WTC11 (cell line): ENCODE measurements at regions not wholly inside any gene's neighbourhood (a gene's known extent, or its start where the extent isn't known, plus 50 kb on each side); places are given as distances from the start of the nearest gene placed in this dataset.

Experiments used
- IRF2 ChIP-seq: sonication (generic); formaldehyde crosslinking; IDR thresholded peaks from 2 replicates; pipeline ENCODE4 v1.8.0; 2022; ENCODE audit warnings: low read depth, missing genetic modification reagents, borderline replicate concordance
- KAT7 ChIP-seq: sonication (generic); formaldehyde crosslinking; IDR thresholded peaks from 2 replicates; pipeline ENCODE4 v1.8.1; 2023; ENCODE audit warnings: missing genetic modification reagents, mild to moderate bottlenecking, borderline replicate concordance
- NFATC4 ChIP-seq: fragments of 250-450 bp; sonication (Bioruptor Pico); IDR thresholded peaks from 2 replicates; pipeline ENCODE4 v1.9.0; 2021; ENCODE audit warnings: mild to moderate bottlenecking
- NFE2L1 ChIP-seq: sonication (generic); formaldehyde crosslinking; IDR thresholded peaks from 2 replicates; pipeline ENCODE4 v1.8.1; 2023; ENCODE audit warnings: missing genetic modification reagents
- RELA ChIP-seq: sonication (generic); formaldehyde crosslinking; IDR thresholded peaks from 2 replicates; pipeline ENCODE4 v1.8.1; 2022; ENCODE audit warnings: missing genetic modification reagents, mild to moderate bottlenecking, borderline replicate concordance
- TCF7 ChIP-seq: sonication (generic); formaldehyde crosslinking; IDR thresholded peaks from 2 replicates; pipeline ENCODE4 v1.8.0; 2022; ENCODE audit warnings: mild to moderate bottlenecking, low read depth, missing genetic modification reagents, moderate library complexity
- ZBTB21 ChIP-seq: sonication (generic); formaldehyde crosslinking; IDR thresholded peaks from 2 replicates; pipeline ENCODE4 v1.8.1; 2023; ENCODE audit warnings: mild to moderate bottlenecking, missing genetic modification reagents, borderline replicate concordance
- TF ChIP-seq, protein P1 (sequence below): fragments of 200-600 bp; IDR thresholded peaks from 2 replicates; pipeline ENCODE4 v1.8.0; 2022; ENCODE audit warnings: antibody characterized with exemption
- TF ChIP-seq, protein P2 (sequence below): sonication (generic); formaldehyde crosslinking; IDR thresholded peaks from 2 replicates; pipeline ENCODE4 v1.8.1; 2023; ENCODE audit warnings: mild to moderate bottlenecking, missing genetic modification reagents, moderate library complexity
- TF ChIP-seq, protein P3 (sequence below): sonication (generic); formaldehyde crosslinking; IDR thresholded peaks from 2 replicates; pipeline ENCODE4 v1.8.1; 2022; ENCODE audit warnings: low read depth, missing genetic modification reagents, borderline replicate concordance
- TF ChIP-seq, protein P4 (sequence below): sonication (generic); formaldehyde crosslinking; IDR thresholded peaks from 2 replicates; pipeline ENCODE4 v1.8.0; 2022; ENCODE audit warnings: mild to moderate bottlenecking, missing genetic modification reagents

DNA sequence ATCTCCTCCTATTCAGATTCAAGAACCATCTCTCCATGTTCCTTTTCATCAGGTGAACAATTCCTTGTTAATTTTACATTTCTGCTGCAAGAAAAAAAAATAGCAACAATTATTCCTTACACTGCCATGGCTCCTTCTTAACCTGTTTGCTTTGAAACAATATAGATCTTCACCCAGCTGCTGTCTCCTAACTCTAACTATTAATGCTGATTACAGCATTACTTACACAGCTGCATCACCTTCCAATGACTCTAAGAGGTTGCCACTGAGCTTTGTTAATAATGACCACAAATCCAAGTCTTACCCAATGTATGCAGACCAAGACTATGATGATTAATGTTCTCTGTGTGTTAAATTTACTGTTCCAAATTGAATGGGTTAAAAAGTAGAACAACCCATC is 541.4 kb downstream of the TOX3 start:
- TF ChIP-seq, protein P1, sequence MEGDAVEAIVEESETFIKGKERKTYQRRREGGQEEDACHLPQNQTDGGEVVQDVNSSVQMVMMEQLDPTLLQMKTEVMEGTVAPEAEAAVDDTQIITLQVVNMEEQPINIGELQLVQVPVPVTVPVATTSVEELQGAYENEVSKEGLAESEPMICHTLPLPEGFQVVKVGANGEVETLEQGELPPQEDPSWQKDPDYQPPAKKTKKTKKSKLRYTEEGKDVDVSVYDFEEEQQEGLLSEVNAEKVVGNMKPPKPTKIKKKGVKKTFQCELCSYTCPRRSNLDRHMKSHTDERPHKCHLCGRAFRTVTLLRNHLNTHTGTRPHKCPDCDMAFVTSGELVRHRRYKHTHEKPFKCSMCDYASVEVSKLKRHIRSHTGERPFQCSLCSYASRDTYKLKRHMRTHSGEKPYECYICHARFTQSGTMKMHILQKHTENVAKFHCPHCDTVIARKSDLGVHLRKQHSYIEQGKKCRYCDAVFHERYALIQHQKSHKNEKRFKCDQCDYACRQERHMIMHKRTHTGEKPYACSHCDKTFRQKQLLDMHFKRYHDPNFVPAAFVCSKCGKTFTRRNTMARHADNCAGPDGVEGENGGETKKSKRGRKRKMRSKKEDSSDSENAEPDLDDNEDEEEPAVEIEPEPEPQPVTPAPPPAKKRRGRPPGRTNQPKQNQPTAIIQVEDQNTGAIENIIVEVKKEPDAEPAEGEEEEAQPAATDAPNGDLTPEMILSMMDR: no peak
- TF ChIP-seq ZBTB21 (CRISPR knock-in tag) (no peak), RELA (CRISPR knock-in tag) (no peak), NFATC4 (CRISPR knock-in tag) (no peak), IRF2 (CRISPR knock-in tag) (no peak), NFE2L1 (no peak), TCF7 (CRISPR knock-in tag) (no peak), KAT7 (no peak)
- TF ChIP-seq, protein P2, sequence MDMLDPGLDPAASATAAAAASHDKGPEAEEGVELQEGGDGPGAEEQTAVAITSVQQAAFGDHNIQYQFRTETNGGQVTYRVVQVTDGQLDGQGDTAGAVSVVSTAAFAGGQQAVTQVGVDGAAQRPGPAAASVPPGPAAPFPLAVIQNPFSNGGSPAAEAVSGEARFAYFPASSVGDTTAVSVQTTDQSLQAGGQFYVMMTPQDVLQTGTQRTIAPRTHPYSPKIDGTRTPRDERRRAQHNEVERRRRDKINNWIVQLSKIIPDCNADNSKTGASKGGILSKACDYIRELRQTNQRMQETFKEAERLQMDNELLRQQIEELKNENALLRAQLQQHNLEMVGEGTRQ (CRISPR knock-in tag): no peak
- TF ChIP-seq, protein P3, sequence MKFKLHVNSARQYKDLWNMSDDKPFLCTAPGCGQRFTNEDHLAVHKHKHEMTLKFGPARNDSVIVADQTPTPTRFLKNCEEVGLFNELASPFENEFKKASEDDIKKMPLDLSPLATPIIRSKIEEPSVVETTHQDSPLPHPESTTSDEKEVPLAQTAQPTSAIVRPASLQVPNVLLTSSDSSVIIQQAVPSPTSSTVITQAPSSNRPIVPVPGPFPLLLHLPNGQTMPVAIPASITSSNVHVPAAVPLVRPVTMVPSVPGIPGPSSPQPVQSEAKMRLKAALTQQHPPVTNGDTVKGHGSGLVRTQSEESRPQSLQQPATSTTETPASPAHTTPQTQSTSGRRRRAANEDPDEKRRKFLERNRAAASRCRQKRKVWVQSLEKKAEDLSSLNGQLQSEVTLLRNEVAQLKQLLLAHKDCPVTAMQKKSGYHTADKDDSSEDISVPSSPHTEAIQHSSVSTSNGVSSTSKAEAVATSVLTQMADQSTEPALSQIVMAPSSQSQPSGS (CRISPR knock-in tag): no peak
- TF ChIP-seq, protein P4, sequence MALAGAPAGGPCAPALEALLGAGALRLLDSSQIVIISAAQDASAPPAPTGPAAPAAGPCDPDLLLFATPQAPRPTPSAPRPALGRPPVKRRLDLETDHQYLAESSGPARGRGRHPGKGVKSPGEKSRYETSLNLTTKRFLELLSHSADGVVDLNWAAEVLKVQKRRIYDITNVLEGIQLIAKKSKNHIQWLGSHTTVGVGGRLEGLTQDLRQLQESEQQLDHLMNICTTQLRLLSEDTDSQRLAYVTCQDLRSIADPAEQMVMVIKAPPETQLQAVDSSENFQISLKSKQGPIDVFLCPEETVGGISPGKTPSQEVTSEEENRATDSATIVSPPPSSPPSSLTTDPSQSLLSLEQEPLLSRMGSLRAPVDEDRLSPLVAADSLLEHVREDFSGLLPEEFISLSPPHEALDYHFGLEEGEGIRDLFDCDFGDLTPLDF: no peak
